Coronary artery (tissue), 2 donors: ENCODE measurements at regions not wholly inside any gene's neighbourhood (a gene's known extent, or its start where the extent isn't known, plus 50 kb on each side); places are given as distances from the start of the nearest gene placed in this dataset.

Experiments
- DNase-seq: peaks from one replicate; pipeline ENCODE4 v3.0.0-alpha.2; 2017; ENCODE audit warnings: low spot score
- H3K27ac ChIP-seq, 2 donors: fragments of 200-600 bp; sonication (generic); one replicate each; pipeline ENCODE4 v1.5.1; 2016 to 2019
- H3K4me3 ChIP-seq: fragments of 200-600 bp; sonication (generic); 2 replicates; pipeline ENCODE4 v1.5.1; 2016; ENCODE audit warnings: mild to moderate bottlenecking, moderate library complexity
- CTCF ChIP-seq: fragments of 200-600 bp; sonication (generic); IDR thresholded peaks from one replicate; pipeline ENCODE4 v1.5.1; 2019; ENCODE audit warnings: antibody characterized with exemption

DNA sequence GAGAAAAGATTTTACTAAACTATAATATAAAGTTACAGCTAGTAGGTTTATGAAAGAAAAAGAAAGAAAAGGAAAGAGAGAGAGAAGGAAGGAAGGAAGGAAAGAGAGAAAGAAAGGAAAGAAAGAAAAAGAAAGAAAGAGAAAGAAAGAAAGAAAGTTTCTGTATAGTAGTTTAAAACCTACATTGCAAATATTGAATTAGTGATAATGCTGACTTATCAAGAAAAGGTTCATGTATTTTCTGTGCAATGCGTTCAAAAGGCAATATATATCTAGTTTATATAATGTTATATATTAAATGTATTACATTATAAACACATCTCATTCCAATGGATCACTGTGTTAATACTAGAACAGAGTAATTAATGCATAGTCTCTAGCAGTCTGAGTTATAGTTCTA is 648.4 kb downstream of the ZBBX start:
- no peak for DNase-seq
- H3K4me3 ChIP-seq, result no peak overlapping the region
- no peak for TF ChIP-seq CTCF
- no peak overlapping the region for H3K27ac ChIP-seq

DNA sequence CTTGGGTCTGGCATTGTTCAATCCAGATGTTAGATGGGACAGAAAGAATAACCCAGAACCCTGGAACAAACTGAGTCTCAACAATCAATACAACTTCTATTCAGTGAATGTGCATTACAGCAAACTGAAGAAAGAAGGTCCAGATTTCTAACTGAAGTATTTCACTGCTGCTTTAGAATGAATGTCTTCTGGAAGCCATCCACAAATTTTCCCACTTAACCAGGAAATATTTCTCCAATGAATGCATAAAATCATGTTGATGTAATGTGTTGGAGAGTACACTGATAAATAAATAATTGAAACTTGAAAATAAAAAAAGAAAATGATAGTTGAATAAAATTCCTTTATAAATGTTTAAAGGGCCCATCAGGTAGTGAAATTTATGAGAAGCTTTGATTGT is 658.6 kb downstream of the ZBBX start:
- Histone ChIP-seq H3K27ac (no peak overlapping the region), H3K4me3 (no peak overlapping the region)
- no peak for TF ChIP-seq CTCF
- no peak for DNase-seq

- H3K4me3 ChIP-seq, result no peak overlapping the region
- no peak for TF ChIP-seq CTCF
- no peak overlapping the region for H3K27ac ChIP-seq
- no peak for DNase-seq
Measured at GRCh38 chr3:166714206-166714605, 665.9 kb downstream of the ZBBX start.

GRCh38 chr3:166713787-166714186 is 666.3 kb downstream of the ZBBX start:
- TF ChIP-seq CTCF, result no peak
- Histone ChIP-seq H3K27ac (no peak overlapping the region), H3K4me3 (no peak overlapping the region)
- DNase-seq, result no peak

- no peak overlapping the region for H3K4me3 ChIP-seq
- no peak for DNase-seq
- no peak for TF ChIP-seq CTCF
- H3K27ac ChIP-seq, result no peak overlapping the region
Measured at GRCh38 chr3:166706094-166706493, 674.0 kb downstream of the ZBBX start.

- TF ChIP-seq CTCF, result no peak
- Histone ChIP-seq H3K27ac (no peak overlapping the region), H3K4me3 (no peak overlapping the region)
- no peak for DNase-seq
Measured at GRCh38 chr3:166697495-166697894, 682.6 kb downstream of the ZBBX start.

DNA sequence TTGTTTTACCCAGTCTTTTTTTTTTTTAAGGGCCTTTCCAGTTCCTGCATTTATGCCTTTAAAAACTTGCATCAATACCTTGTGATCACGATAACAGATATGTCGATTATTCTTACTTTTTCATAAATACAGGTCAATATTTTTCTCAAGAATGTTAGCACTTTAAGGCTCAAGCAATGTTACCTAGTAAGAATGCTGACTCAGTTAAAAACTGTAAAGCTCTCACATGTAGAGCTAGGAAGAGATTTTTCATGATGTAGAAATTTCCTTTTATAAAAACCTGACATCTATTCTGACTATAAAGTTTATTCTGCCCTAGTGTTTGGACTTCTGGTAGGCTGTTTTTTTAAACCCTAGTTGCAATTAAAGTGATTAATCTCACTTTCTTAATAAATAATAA is 684.0 kb downstream of the ZBBX start:
- Histone ChIP-seq H3K27ac (no peak overlapping the region), H3K4me3 (no peak overlapping the region)
- no peak for TF ChIP-seq CTCF
- no peak for DNase-seq
